Mesendoderm (in vitro differentiated cells): ENCODE measurements at regions not wholly inside any gene's neighbourhood (a gene's known extent, or its start where the extent isn't known, plus 50 kb on each side); places are given as distances from the start of the nearest gene placed in this dataset.

Experiments
- DNase-seq: peaks from one replicate; pipeline ENCODE4 v3.0.0; 2013
- H2AK5ac ChIP-seq: 2 replicates; pipeline ENCODE4 v1.6.1; 2013; ENCODE audit warnings: low read length, inconsistent platforms
- H2BK120ac ChIP-seq: 2 replicates; pipeline ENCODE4 v1.6.1; 2013; ENCODE audit warnings: low read depth, mild to moderate bottlenecking, low read length, moderate library complexity, mixed read lengths
- H2BK15ac ChIP-seq: replicated peaks from 2 replicates; pipeline ENCODE4 v1.6.1; 2013; ENCODE audit warnings: low read depth, mild to moderate bottlenecking, moderate library complexity
- H2BK5ac ChIP-seq: 2 replicates; pipeline ENCODE4 v1.6.1; 2013; ENCODE audit warnings: low read length, inconsistent platforms
- H3K18ac ChIP-seq: 2 replicates; pipeline ENCODE4 v1.6.1; 2013; ENCODE audit warnings: mild to moderate bottlenecking, low read length, mixed read lengths
- H3K23ac ChIP-seq: one replicate; pipeline ENCODE4 v1.6.1; 2013; ENCODE audit warnings: low read length
- H3K27ac ChIP-seq: 2 replicates; pipeline ENCODE4 v1.5.1; 2013; ENCODE audit warnings: low read depth, mild to moderate bottlenecking, inconsistent platforms, low read length, moderate library complexity
- H3K27me3 ChIP-seq: 2 replicates; pipeline ENCODE4 v1.6.1; 2013; ENCODE audit warnings: low read length, control low read depth, mild to moderate bottlenecking, inconsistent platforms; ENCODE audit not compliant: insufficient read depth, poor library complexity
- H3K36me3 ChIP-seq: 2 replicates; pipeline ENCODE4 v1.6.1; 2013; ENCODE audit warnings: low read length, inconsistent platforms; ENCODE audit not compliant: control insufficient read depth, insufficient read depth
- H3K4ac ChIP-seq: one replicate; pipeline ENCODE4 v1.6.1; 2013; ENCODE audit warnings: low read depth, mild to moderate bottlenecking, low read length, moderate library complexity
- H3K4me1 ChIP-seq: 2 replicates; pipeline ENCODE4 v1.6.1; 2013; ENCODE audit warnings: low read depth, low read length, inconsistent platforms; ENCODE audit not compliant: control insufficient read depth
- H3K4me2 ChIP-seq: 2 replicates; pipeline ENCODE4 v1.6.1; 2013; ENCODE audit warnings: low read length
- H3K4me3 ChIP-seq: 2 replicates; pipeline ENCODE4 v1.5.1; 2013; ENCODE audit warnings: mild to moderate bottlenecking, low read length
- H3K56ac ChIP-seq: one replicate; pipeline ENCODE4 v1.6.1; 2013; ENCODE audit warnings: low read length
- H3K79me1 ChIP-seq: 2 replicates; pipeline ENCODE4 v1.6.1; 2013; ENCODE audit warnings: low read length, inconsistent platforms
- H3K79me2 ChIP-seq: 2 replicates; pipeline ENCODE4 v1.6.1; 2013; ENCODE audit warnings: mild to moderate bottlenecking, low read length; ENCODE audit not compliant: control insufficient read depth, insufficient read depth
- H3K9ac ChIP-seq: 2 replicates; pipeline ENCODE4 v1.6.1; 2013; ENCODE audit warnings: low read length, inconsistent platforms
- H4K5ac ChIP-seq: one replicate; pipeline ENCODE4 v1.6.1; 2013; ENCODE audit warnings: low read length
- H4K8ac ChIP-seq: one replicate; pipeline ENCODE4 v1.6.1; 2013; ENCODE audit warnings: low read depth, mild to moderate bottlenecking, control low read depth, low read length, moderate library complexity
- WGBS: extraction: QIAGEN DNeasy Blood & Tissue Kit; methylation state at CpG from one replicate; pipeline ENCODE4 v1.1.7; 2013; ENCODE audit warnings: low lambda C conversion rate, missing lambda C conversion rate; ENCODE audit not compliant: insufficient coverage; ENCODE audit errors: extremely low coverage; 5-methylcytosine and 5-hydroxymethylcytosine counted together

GRCh38 chr15:70159001-70159712 is 61.4 kb upstream of the TLE3 start:
- H3K23ac ChIP-seq = no peak overlapping the region
- DNase-seq = no peak
- H3K4me1 ChIP-seq = no peaks in the 10 kb centered on the region

DNA sequence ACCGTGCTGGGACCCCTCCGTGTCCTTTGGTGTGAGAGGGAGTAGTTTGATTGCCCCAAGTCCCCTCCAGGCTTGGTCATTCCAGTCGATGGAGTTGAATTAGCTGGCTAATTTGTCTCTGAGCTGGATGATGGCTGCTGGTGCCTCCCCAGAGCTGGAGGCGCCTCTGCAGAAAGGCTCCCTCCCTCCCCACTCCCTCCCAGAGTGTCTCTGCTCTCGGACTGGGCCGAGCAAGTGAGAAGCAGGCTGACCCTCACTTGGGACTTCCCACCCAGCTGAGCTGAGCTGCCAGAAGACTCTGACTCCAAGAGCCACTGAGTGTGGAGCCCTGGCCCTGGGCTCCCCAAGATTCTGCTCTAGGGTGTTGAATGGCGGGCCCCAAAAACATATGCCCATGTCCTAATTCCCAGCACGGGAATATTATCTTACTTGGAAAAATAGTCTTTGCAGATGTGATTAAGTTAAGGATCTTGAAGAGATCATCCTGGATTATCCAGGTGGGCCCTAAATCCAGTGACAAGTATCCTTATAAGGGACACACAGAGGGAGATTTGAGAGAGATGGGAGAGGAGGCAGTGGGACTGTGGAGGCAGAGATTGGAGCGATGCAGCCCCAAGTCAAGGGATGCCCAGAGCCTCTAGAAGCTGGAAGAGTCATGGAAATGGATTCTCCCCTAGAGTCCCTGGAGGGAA is 60.7 kb upstream of the TLE3 start:
- Histone ChIP-seq H3K4ac (no peak overlapping the region), H3K27me3 (no peaks in the 10 kb centered on the region), H3K18ac (no peak overlapping the region), H2BK120ac (no peak overlapping the region), H3K4me3 (no peak overlapping the region), H3K27ac (no peak overlapping the region), H2BK15ac (no peak overlapping the region), H4K8ac (no peak overlapping the region), H3K79me1 (no peaks in the 10 kb centered on the region), H3K9ac (no peak overlapping the region), H3K79me2 (no peaks in the 10 kb centered on the region), H3K4me2 (no peak overlapping the region), H4K5ac (no peak overlapping the region), H3K56ac (no peak overlapping the region), H3K36me3 (no peaks in the 10 kb centered on the region), H3K4me1 (peaks cover 2% of the 10 kb centered on the region), H2BK5ac (no peak overlapping the region), H2AK5ac (no peak overlapping the region), H3K23ac (no peak overlapping the region)
- WGBS = no CpG with 5 or more reads among the region's 9 CpGs
- no peak for DNase-seq

More at GRCh38 chr15:70159001-70159712, 61.4 kb upstream of the TLE3 start:
- Histone ChIP-seq H4K8ac (no peak overlapping the region), H3K18ac (no peak overlapping the region), H3K9ac (no peak overlapping the region), H2AK5ac (no peak overlapping the region), H3K56ac (no peak overlapping the region), H3K4me2 (no peak overlapping the region), H4K5ac (no peak overlapping the region), H3K27me3 (no peaks in the 10 kb centered on the region), H3K36me3 (no peaks in the 10 kb centered on the region), H2BK120ac (no peak overlapping the region), H2BK15ac (no peak overlapping the region), H2BK5ac (no peak overlapping the region), H3K79me1 (no peaks in the 10 kb centered on the region), H3K79me2 (no peaks in the 10 kb centered on the region), H3K4me3 (no peak overlapping the region), H3K4ac (no peak overlapping the region), H3K27ac (no peak overlapping the region)
- WGBS = no CpG with 5 or more reads among the region's 9 CpGs

GRCh38 chr15:70156671-70157271 is 59.1 kb upstream of the TLE3 start:
- no peak overlapping the region for H3K9ac ChIP-seq
- no peaks in the 10 kb centered on the region for H3K79me2 ChIP-seq
- no peak overlapping the region for H2BK5ac ChIP-seq
- H3K27ac ChIP-seq = no peak overlapping the region
- H3K4me1 ChIP-seq = peaks cover 2% of the 10 kb centered on the region
- WGBS = no CpG with 5 or more reads among the region's 17 CpGs
- no peaks in the 10 kb centered on the region for H3K27me3 ChIP-seq
- H3K4me3 ChIP-seq = no peak overlapping the region
- no peak overlapping the region for H2BK120ac ChIP-seq
- no peak overlapping the region for H4K5ac ChIP-seq
- H3K4me2 ChIP-seq = no peak overlapping the region
- no peak overlapping the region for H3K18ac ChIP-seq
- H4K8ac ChIP-seq = no peak overlapping the region
- H3K23ac ChIP-seq = no peak overlapping the region
- H3K4ac ChIP-seq = no peak overlapping the region
- H2BK15ac ChIP-seq = no peak overlapping the region
- H3K79me1 ChIP-seq = no peaks in the 10 kb centered on the region
- H2AK5ac ChIP-seq = no peak overlapping the region
- H3K56ac ChIP-seq = no peak overlapping the region
- H3K36me3 ChIP-seq = no peaks in the 10 kb centered on the region
- DNase-seq = no peak

DNA sequence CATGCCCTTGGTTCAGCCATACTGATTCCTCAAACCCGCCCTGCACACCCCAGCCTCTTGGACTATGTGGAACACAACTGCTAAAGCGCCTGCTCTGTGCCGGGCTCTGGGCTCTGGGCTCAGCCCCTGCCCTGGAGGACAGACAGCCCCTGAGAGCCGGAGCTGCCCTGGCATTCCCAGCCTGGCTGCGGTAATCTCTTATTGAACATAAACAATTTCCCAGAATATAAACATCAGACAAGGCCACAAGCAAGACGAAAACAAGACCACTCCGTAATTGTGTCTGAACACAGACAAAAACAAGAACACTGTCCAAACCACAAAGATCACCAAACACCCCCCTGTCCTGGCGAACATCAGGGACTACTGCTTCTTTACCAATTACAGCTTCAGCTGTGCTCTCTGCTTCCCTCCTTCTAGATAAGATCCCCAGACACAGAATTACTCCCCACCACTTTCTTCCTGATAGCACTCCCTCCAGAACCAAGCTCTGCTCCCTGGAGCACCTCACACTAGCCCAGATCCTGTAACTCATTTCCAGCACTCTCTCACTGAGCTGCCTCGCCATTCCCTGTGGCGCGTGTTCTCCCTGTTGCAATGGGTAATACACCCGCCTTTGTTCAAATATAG is 57.1 kb upstream of the TLE3 start:
- Histone ChIP-seq H2BK15ac (no peak overlapping the region), H3K4me2 (no peak overlapping the region), H2BK120ac (no peak overlapping the region), H3K23ac (no peak overlapping the region), H3K27me3 (no peaks in the 10 kb centered on the region), H3K18ac (no peak overlapping the region), H3K27ac (no peak overlapping the region), H3K9ac (no peak overlapping the region), H2BK5ac (no peak overlapping the region), H2AK5ac (no peak overlapping the region), H3K4me3 (no peak overlapping the region), H3K36me3 (no peaks in the 10 kb centered on the region), H3K4me1 (peaks cover 7% of the 10 kb centered on the region), H4K8ac (no peak overlapping the region), H3K79me2 (no peaks in the 10 kb centered on the region), H3K56ac (peak overlapping the region; percentile 35), H4K5ac (no peak overlapping the region), H3K4ac (no peak overlapping the region), H3K79me1 (no peaks in the 10 kb centered on the region)
- peak; percentile 71 for DNase-seq
- no CpG with 5 or more reads among the region's 12 CpGs for WGBS

- H2BK15ac ChIP-seq = no peak overlapping the region
- H3K18ac ChIP-seq = no peak overlapping the region
- H3K79me1 ChIP-seq = no peaks in the 10 kb centered on the region
- DNase-seq = peak; percentile 80
- H3K79me2 ChIP-seq = no peaks in the 10 kb centered on the region
- no peak overlapping the region for H3K4me3 ChIP-seq
- H3K4me2 ChIP-seq = no peak overlapping the region
- H3K27me3 ChIP-seq = no peaks in the 10 kb centered on the region
- H3K4me1 ChIP-seq = peaks cover 7% of the 10 kb centered on the region
- H2AK5ac ChIP-seq = no peak overlapping the region
- peak overlapping the region; percentile 47 for H3K56ac ChIP-seq
- no peak overlapping the region for H3K27ac ChIP-seq
- H3K4ac ChIP-seq = no peak overlapping the region
- no peak overlapping the region for H4K5ac ChIP-seq
- H2BK120ac ChIP-seq = no peak overlapping the region
- no peak overlapping the region for H2BK5ac ChIP-seq
- no peak overlapping the region for H3K9ac ChIP-seq
- H3K36me3 ChIP-seq = no peaks in the 10 kb centered on the region
- H4K8ac ChIP-seq = no peak overlapping the region
- H3K23ac ChIP-seq = no peak overlapping the region
- WGBS = no CpG with 5 or more reads among the region's 27 CpGs
These were observed 56.4 kb upstream of the TLE3 start for GRCh38 chr15:70153921-70154717.
